ENCODE measurements at regions not wholly inside any gene's neighbourhood (a gene's known extent, or its start where the extent isn't known, plus 50 kb on each side); places are given as distances from the start of the nearest gene placed in this dataset.

GRCh38 chr10:62496925-62497324 lies 122.8 kb downstream of the ZNF365 start:
- TF ChIP-seq CTCF (tag by site-specific recombination; IDR thresholded peaks at IDR 0.05) (no peak), ZBTB7A (tag by site-specific recombination; IDR thresholded peaks at IDR 0.05; ENCODE audit: low read depth) (no peak), IKZF3 (tag by site-specific recombination; IDR thresholded peaks at IDR 0.05) (no peak), ZNF704 (tag by site-specific recombination; IDR thresholded peaks at IDR 0.05) (no peak), KLF16 (tag by site-specific recombination; IDR thresholded peaks at IDR 0.05) (no peak)
